HG03378 (cell line): ENCODE measurements at regions not wholly inside any gene's neighbourhood (a gene's known extent, or its start where the extent isn't known, plus 50 kb on each side); places are given as distances from the start of the nearest gene placed in this dataset.
"Not testable (repeated sequence)": the region's sequence is repeated elsewhere in the genome, so short reads cannot be mapped to it uniquely, and the experiment has no call there.

Experiments used
- ATAC-seq: cut with Tn5 transposase; IDR thresholded peaks from one replicate; pipeline ENCODE4 v1.9.1; 2021; ENCODE audit warnings: mild to moderate bottlenecking, moderate library complexity; ENCODE audit not compliant: unreplicated experiment

GRCh38 chr13:55560331-55560730 lies 1580.4 kb upstream of the PRR20A start:
- ATAC-seq = no peak

- ATAC-seq = no peak
These were observed 1577.5 kb upstream of the PRR20A start for GRCh38 chr13:55563267-55563666.

- no peak for ATAC-seq
These were observed 1574.4 kb upstream of the PRR20A start for GRCh38 chr13:55566334-55566733.

GRCh38 chr13:55566779-55567178 lies 1573.9 kb upstream of the PRR20A start:
- no peak for ATAC-seq

GRCh38 chr13:55567721-55568625 lies 1572.7 kb upstream of the PRR20A start:
- no peak for ATAC-seq

GRCh38 chr13:55569082-55569481 lies 1571.6 kb upstream of the PRR20A start:
- no peak for ATAC-seq

- ATAC-seq = no peak
These were observed 1571.2 kb upstream of the PRR20A start for GRCh38 chr13:55569514-55569913.

- ATAC-seq = no peak
These were observed 1570.3 kb upstream of the PRR20A start for GRCh38 chr13:55570371-55570770.

- no peak for ATAC-seq
These were observed 1569.4 kb upstream of the PRR20A start for GRCh38 chr13:55571237-55571867.

- no peak for ATAC-seq
These were observed 1568.3 kb upstream of the PRR20A start for GRCh38 chr13:55572408-55572807.

GRCh38 chr13:55572862-55573261 lies 1567.9 kb upstream of the PRR20A start:
- no peak for ATAC-seq

- ATAC-seq = no peak
These were observed 1567.2 kb upstream of the PRR20A start for GRCh38 chr13:55573565-55573964.

- ATAC-seq = no peak
These were observed 1564.3 kb upstream of the PRR20A start for GRCh38 chr13:55576389-55576788.

- ATAC-seq = no peak
These were observed 1563.5 kb upstream of the PRR20A start for GRCh38 chr13:55577082-55577846.

- ATAC-seq = no peak
These were observed 1562.9 kb upstream of the PRR20A start for GRCh38 chr13:55577847-55578210.

GRCh38 chr13:55582294-55582693 lies 1558.4 kb upstream of the PRR20A start:
- ATAC-seq = not testable (repeated sequence)

GRCh38 chr13:55583953-55584593 lies 1556.6 kb upstream of the PRR20A start:
- no peak for ATAC-seq

GRCh38 chr13:55602784-55603183 lies 1537.9 kb upstream of the PRR20A start:
- no peak for ATAC-seq

- ATAC-seq = no peak
These were observed 1534.6 kb upstream of the PRR20A start for GRCh38 chr13:55606045-55606665.

- ATAC-seq = no peak
These were observed 1527.1 kb upstream of the PRR20A start for GRCh38 chr13:55613429-55614187.
